GM12878 (cell line): ENCODE measurements at regions not wholly inside any gene's neighbourhood (a gene's known extent, or its start where the extent isn't known, plus 50 kb on each side); places are given as distances from the start of the nearest gene placed in this dataset.

ENCODE experiments used
- ATAC-seq: fragments of 200-7000 bp; cut with Tn5 transposase; 3 replicates; pipeline ENCODE4 v1.9.1; 2020; ENCODE audit warnings: mild to moderate bottlenecking, moderate library complexity
- BruUV-seq: library from RNA; stranded (reverse); fragments of 400-500 nt; replicated peaks from 2 replicates; lab custom pipeline; 2021; lab: Mats Ljungman, UMichigan
- CTCF ChIA-PET: fragments of 300-600 bp; sonication (Branson Sonifier 250); formaldehyde crosslinking; extraction: SDS; loops from one replicate; lab custom pipeline; 2021; ENCODE audit warnings: inconsistent platforms; lab: Yijun Ruan, JAX
- POLR2A ChIA-PET: fragments of 350-600 bp; formaldehyde crosslinking; extraction: SDS; loops from one replicate; lab custom pipeline; 2021; ENCODE audit warnings: inconsistent platforms; lab: Charles Lee
- RAD21 ChIA-PET: fragments of 300-600 bp; sonication (Branson Sonifier 250); formaldehyde crosslinking; loops from one replicate; lab custom pipeline; 2023; ENCODE audit warnings: antibody characterized with exemption; ENCODE audit not compliant: unreplicated experiment; lab: Charles Lee
- SMC1A ChIA-PET: fragments of 300-600 bp; sonication (Branson Sonifier 250); formaldehyde crosslinking; loops from one replicate; lab custom pipeline; 2023; ENCODE audit not compliant: unreplicated experiment, uncharacterized antibody; lab: Charles Lee
- DNase-seq: peaks from one replicate; pipeline ENCODE4 v3.0.0-alpha.2; 2011; ENCODE audit warnings: low read depth, low spot score
- FAIRE-seq: peaks from 3 replicates; lab custom pipeline; 2011; peaks lifted over from hg19 to GRCh38; lab: Jason Lieb, UNC
- H2AFZ ChIP-seq: 2 replicates; pipeline ENCODE4 v1.6.0; 2011; ENCODE audit warnings: low read depth, low read length, control low read depth; ENCODE audit not compliant: control insufficient read depth
- H3K27ac ChIP-seq: 2 replicates; pipeline ENCODE4 v1.5.1; 2011; ENCODE audit warnings: control low read depth; ENCODE audit not compliant: control insufficient read depth, insufficient read depth
- H3K27me3 ChIP-seq, 2 experiments: replicated peaks in 1 of 2; 2 replicates each; pipeline versions ENCODE4 v1.6.0 to v1.6.1; 2011; ENCODE audit warnings: low read length in 1 of 2; ENCODE audit not compliant: control insufficient read depth in 2 of 2, insufficient read depth in 2 of 2
- H3K36me3 ChIP-seq, 2 experiments: 2 replicates each; pipeline ENCODE4 v1.5.1; 2011; ENCODE audit warnings: low read length in 1 of 2; ENCODE audit not compliant: control insufficient read depth in 2 of 2, insufficient read depth in 2 of 2
- H3K4me1 ChIP-seq: 2 replicates; pipeline ENCODE4 v1.6.1; 2011; ENCODE audit warnings: mild to moderate bottlenecking, low read length, moderate library complexity, mixed read lengths; ENCODE audit not compliant: control insufficient read depth, insufficient read depth
- H3K4me2 ChIP-seq: 2 replicates; pipeline ENCODE4 v1.6.0; 2011; ENCODE audit warnings: control low read depth; ENCODE audit not compliant: control insufficient read depth, insufficient read depth
- H3K4me3 ChIP-seq: fragments of 200-600 bp; sonication (generic); 2 replicates; pipeline ENCODE4 v1.5.1; 2016
- H3K79me2 ChIP-seq: 2 replicates; pipeline ENCODE4 v1.6.0; 2011; ENCODE audit warnings: low read length; ENCODE audit not compliant: control insufficient read depth, insufficient read depth
- H3K9ac ChIP-seq: 2 replicates; pipeline ENCODE4 v1.8.0; 2011; ENCODE audit warnings: low read length, control low read depth, mixed read lengths; ENCODE audit not compliant: control insufficient read depth, insufficient read depth
- H3K9me3 ChIP-seq: replicated peaks from 3 replicates; pipeline ENCODE4 v1.5.1; 2011; ENCODE audit warnings: mild to moderate bottlenecking, low read length; ENCODE audit not compliant: control insufficient read depth, insufficient read depth
- H4K20me1 ChIP-seq: 2 replicates; pipeline ENCODE4 v1.6.0; 2011; ENCODE audit not compliant: control insufficient read depth, insufficient read depth
- ATF7 ChIP-seq: fragments of 450-650 bp; IDR thresholded peaks from 2 replicates; pipeline ENCODE4 v1.6.1; 2016; ENCODE audit warnings: low read depth, mild to moderate bottlenecking
- CBX3 ChIP-seq: fragments of 200-600 bp; sonication (generic); IDR thresholded peaks from 2 replicates; pipeline ENCODE4 v1.6.1; 2016; ENCODE audit warnings: low read depth, borderline replicate concordance
- CEBPB ChIP-seq, 2 experiments: fragments of 150-350 bp in 1 of 2; IDR thresholded peaks; 2 replicates each; pipeline ENCODE4 v1.6.1; 2012 to 2014; ENCODE audit warnings: low read depth in 2 of 2, low read length in 2 of 2, borderline replicate concordance in 1 of 2, inconsistent platforms in 1 of 2
- CREM ChIP-seq: IDR thresholded peaks from 2 replicates; pipeline ENCODE4 v1.6.1; 2014; ENCODE audit warnings: antibody characterized with exemption, low read depth
- JUND ChIP-seq: IDR thresholded peaks from 2 replicates; pipeline ENCODE4 v1.6.1; 2012; ENCODE audit warnings: low read depth, mild to moderate bottlenecking, low read length, improper control_type of control experiment, moderate library complexity
- KDM1A ChIP-seq: fragments of 200-600 bp; sonication (generic); IDR thresholded peaks from 2 replicates; pipeline ENCODE4 v1.6.1; 2016; ENCODE audit warnings: borderline replicate concordance
- NFYB ChIP-seq: IDR thresholded peaks from 2 replicates; pipeline ENCODE4 v1.6.1; 2011; ENCODE audit warnings: low read depth, mild to moderate bottlenecking, low read length, improper control_type of control experiment, moderate library complexity; ENCODE audit not compliant: insufficient read depth
- NR2F1 ChIP-seq: fragments of 450-650 bp; conservative IDR thresholded peaks from 2 replicates; pipeline ENCODE4 v1.6.1; 2017; ENCODE audit warnings: mild to moderate bottlenecking
- SMAD5 ChIP-seq: IDR thresholded peaks from 2 replicates; pipeline ENCODE4 v1.6.1; 2016; ENCODE audit warnings: antibody characterized with exemption, low read depth
- ZNF384 ChIP-seq: IDR thresholded peaks from 2 replicates; pipeline ENCODE4 v1.6.1; 2012; ENCODE audit warnings: low read depth, mild to moderate bottlenecking, low read length, improper control_type of control experiment, borderline replicate concordance
- WGBS: methylation state at CpG from one replicate; pipeline ENCODE4 v1.1.6; 2016; ENCODE audit warnings: low lambda C conversion rate; ENCODE audit not compliant: insufficient replicate concordance, insufficient coverage; ENCODE audit errors: missing lambda C conversion rate; 5-methylcytosine and 5-hydroxymethylcytosine counted together
- in situ Hi-C: fragments of 300-500 bp; cut with MboI; formaldehyde crosslinking; loops from 9 replicates; pipeline ENCODE4 v1.14.3; 2018; ENCODE audit warnings: mixed read lengths
- intact Hi-C: fragments of 100-400 bp; cut with micrococcal nuclease; formaldehyde crosslinking; loops from one replicate; pipeline ENCODE4 v1.14.2; 2022; ENCODE audit not compliant: unreplicated experiment
- TF ChIP-seq, protein P1 (sequence below): fragments of 450-650 bp; IDR thresholded peaks from 2 replicates; pipeline ENCODE4 v1.6.1; 2017; ENCODE audit warnings: mild to moderate bottlenecking, moderate library complexity
- TF ChIP-seq, protein P2 (sequence below): IDR thresholded peaks from 2 replicates; pipeline ENCODE4 v1.6.1; 2011; ENCODE audit warnings: borderline replicate concordance, low read depth, mild to moderate bottlenecking, moderate library complexity, mixed read lengths, low read length; ENCODE audit not compliant: insufficient read depth; ENCODE audit errors: extremely low read length

DNA sequence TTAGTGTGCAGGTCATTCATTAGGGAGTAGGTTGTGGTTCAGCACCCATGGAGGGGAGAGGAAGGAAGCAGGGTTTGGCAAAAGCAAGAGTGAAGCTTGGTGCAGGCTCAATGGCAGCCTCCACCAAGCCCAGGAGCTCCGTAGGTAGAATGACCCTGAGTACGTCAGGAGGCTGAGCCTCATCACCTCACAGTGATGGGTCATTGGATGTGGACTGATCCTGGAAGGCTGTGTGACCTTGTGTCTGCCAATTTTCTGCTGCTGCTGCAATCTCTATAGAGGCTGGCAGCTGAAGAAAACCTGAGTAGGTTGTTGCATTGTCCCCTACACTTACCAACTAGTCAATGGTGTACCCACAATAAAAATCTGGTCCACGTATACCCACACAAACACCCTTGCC is 173.1 kb downstream of the ASCL1 start:
- CTCF ChIA-PET = interaction anchor here (1.1 kb wide), 1 partner anchor 50 kb away, joined by 3 read pairs; no protein-coding TSS in a partner anchor
- ATAC-seq (no peak), FAIRE-seq (no peak), DNase-seq (no peak)
- H3K79me2 ChIP-seq = no peaks in the 10 kb centered on the region
- peaks cover 4% of the 10 kb centered on the region; the same call in 2 of the 3 replicates for H3K9me3 ChIP-seq
- RAD21 ChIA-PET = interaction anchor here (1.0 kb wide), 1 partner anchor 60 kb away, joined by 3 read pairs; no protein-coding TSS in a partner anchor
- POLR2A ChIA-PET = no interaction called here
- intact Hi-C loops = no loop called here
- TF ChIP-seq, protein P1, sequence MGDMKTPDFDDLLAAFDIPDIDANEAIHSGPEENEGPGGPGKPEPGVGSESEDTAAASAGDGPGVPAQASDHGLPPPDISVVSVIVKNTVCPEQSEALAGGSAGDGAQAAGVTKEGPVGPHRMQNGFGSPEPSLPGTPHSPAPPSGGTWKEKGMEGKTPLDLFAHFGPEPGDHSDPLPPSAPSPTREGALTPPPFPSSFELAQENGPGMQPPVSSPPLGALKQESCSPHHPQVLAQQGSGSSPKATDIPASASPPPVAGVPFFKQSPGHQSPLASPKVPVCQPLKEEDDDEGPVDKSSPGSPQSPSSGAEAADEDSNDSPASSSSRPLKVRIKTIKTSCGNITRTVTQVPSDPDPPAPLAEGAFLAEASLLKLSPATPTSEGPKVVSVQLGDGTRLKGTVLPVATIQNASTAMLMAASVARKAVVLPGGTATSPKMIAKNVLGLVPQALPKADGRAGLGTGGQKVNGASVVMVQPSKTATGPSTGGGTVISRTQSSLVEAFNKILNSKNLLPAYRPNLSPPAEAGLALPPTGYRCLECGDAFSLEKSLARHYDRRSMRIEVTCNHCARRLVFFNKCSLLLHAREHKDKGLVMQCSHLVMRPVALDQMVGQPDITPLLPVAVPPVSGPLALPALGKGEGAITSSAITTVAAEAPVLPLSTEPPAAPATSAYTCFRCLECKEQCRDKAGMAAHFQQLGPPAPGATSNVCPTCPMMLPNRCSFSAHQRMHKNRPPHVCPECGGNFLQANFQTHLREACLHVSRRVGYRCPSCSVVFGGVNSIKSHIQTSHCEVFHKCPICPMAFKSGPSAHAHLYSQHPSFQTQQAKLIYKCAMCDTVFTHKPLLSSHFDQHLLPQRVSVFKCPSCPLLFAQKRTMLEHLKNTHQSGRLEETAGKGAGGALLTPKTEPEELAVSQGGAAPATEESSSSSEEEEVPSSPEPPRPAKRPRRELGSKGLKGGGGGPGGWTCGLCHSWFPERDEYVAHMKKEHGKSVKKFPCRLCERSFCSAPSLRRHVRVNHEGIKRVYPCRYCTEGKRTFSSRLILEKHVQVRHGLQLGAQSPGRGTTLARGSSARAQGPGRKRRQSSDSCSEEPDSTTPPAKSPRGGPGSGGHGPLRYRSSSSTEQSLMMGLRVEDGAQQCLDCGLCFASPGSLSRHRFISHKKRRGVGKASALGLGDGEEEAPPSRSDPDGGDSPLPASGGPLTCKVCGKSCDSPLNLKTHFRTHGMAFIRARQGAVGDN = no peak
- no peak for TF ChIP-seq NR2F1
- TF ChIP-seq ATF7 = no peak
- no peak for TF ChIP-seq JUND
- TF ChIP-seq CEBPB (IDR thresholded peaks at IDR 0.05; ENCODE audit: borderline replicate concordance in 1 of 2, low read depth in 2 of 2, low read length in 2 of 2) = no peak
- no peak for TF ChIP-seq CBX3
- no peak for TF ChIP-seq SMAD5
- no peak for TF ChIP-seq CREM
- no peak for TF ChIP-seq ZNF384
- TF ChIP-seq NFYB = no peak
- TF ChIP-seq KDM1A = no peak
- TF ChIP-seq, protein P2, sequence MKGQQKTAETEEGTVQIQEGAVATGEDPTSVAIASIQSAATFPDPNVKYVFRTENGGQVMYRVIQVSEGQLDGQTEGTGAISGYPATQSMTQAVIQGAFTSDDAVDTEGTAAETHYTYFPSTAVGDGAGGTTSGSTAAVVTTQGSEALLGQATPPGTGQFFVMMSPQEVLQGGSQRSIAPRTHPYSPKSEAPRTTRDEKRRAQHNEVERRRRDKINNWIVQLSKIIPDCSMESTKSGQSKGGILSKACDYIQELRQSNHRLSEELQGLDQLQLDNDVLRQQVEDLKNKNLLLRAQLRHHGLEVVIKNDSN = no peak
- H2AFZ ChIP-seq = no peak overlapping the region
- in situ Hi-C loops = no loop called here
- SMC1A ChIA-PET = interaction anchor here (0.7 to 2.3 kb wide), 6 partner anchors 9 to 73 kb away, joined by 3 to 9 read pairs (median 4); no protein-coding TSS in a partner anchor
- H3K4me1 ChIP-seq = no peaks in the 10 kb centered on the region
- 75% methylated on average over 3 of the region's 3 CpGs for WGBS
- no peaks in the 10 kb centered on the region for H3K27me3 ChIP-seq
- H4K20me1 ChIP-seq = no peaks in the 10 kb centered on the region
- no peaks in the 10 kb centered on the region for H3K36me3 ChIP-seq
- no peak overlapping the region for H3K4me2 ChIP-seq
- BruUV-seq = no TSS peak
- no peak overlapping the region for H3K4me3 ChIP-seq
- no peak overlapping the region for H3K9ac ChIP-seq
- no peak overlapping the region for H3K27ac ChIP-seq
